GM18907 (cell line): ENCODE measurements at regions not wholly inside any gene's neighbourhood (a gene's known extent, or its start where the extent isn't known, plus 50 kb on each side); places are given as distances from the start of the nearest gene placed in this dataset.

Experiments used
- ATAC-seq: cut with Tn5 transposase; IDR thresholded peaks from one replicate; pipeline ENCODE4 v1.9.1; 2021; ENCODE audit warnings: mild to moderate bottlenecking, moderate library complexity; ENCODE audit not compliant: unreplicated experiment

DNA sequence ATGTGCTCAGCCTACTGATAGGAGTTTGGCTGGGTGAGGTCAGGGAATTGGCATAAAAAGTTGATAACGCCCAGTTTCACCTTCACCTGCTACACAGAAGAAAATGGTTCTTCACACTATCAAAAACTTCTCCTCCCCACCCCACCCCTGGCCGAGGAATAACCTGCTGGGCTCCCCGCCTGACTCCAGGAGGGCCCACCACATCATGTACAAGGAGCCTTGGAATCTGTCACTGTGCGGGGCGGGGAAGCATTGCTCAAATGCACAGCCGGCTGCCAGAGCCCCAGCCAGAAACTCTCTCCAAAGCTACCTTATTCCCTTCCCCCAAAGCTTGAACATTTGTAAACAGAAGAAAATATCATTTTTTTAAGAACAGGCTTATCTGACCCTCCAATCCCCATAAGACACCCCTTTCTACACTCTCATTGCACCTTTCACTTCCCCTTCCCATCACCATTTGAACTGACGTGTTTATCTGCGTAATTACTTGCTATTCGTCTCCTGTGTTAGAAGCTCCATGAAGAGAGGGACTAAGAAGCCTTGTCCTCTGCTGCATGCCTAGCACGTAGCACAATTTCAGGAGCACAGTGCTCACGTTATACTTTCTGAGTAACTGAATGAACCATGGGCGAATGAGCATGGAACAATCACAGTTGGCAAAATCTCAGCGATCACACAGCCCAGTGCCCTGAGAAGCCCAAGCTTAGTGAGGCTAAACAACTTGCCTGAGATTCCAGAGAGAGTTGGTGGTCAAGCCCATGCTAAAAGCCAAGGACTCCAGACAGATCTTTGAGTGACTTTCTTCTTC is 82.9 kb downstream of the HES1 start:
- ATAC-seq, result no peak

DNA sequence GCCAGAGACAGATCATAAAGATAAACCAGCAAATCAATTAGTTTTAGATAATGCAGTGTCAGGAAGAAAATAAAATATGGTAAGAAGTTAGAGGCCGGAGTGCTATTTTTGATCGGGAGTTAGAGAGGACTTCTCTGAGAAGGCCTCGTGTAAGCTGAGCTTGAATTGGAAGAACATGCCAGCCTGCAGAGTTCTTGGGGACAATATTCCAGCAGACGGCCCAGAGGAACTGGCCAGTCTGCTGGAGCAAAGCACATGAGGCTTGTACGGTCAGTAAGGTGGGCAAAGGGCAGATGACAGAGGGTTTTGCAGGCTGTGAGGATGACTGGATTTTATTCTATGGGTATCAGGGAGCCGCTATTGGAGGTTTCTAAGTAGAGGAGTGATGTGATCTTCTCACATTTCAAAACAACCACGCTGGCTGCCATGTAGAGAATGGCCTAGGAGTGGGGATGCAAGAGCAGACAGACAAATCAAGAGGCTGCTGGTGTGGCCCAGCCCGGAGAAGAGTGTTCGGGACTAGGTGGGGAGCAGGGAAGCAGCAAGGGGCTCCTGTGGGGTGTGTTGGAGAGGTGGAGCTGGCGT is 84.0 kb downstream of the HES1 start:
- no peak for ATAC-seq

- no peak for ATAC-seq
Measured at GRCh38 chr3:194220901-194221326, 85.0 kb downstream of the HES1 start.

GRCh38 chr3:194221336-194221735 is 85.4 kb downstream of the HES1 start:
- no peak for ATAC-seq

DNA sequence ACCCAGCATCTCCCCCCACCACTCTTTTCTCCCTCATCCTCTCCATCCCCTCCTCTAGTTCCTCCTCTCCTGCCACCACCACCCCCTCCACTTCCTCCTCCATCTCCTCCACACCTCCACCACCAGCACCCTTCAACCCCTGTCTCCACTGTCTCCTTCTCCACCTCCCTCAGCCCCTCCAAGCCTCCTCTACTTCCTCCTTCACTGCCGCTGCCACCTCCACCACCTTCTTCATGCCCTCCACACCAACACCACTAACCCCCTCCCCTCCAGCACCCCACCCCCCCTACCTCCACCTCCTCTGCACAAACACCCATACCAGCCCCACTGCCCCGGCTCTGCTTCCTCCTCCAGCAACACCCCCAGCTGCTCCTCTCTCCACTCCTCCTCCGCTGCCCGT is 88.0 kb downstream of the HES1 start:
- no peak for ATAC-seq

GRCh38 chr3:194224471-194225417 is 88.8 kb downstream of the HES1 start:
- ATAC-seq, result no peak

DNA sequence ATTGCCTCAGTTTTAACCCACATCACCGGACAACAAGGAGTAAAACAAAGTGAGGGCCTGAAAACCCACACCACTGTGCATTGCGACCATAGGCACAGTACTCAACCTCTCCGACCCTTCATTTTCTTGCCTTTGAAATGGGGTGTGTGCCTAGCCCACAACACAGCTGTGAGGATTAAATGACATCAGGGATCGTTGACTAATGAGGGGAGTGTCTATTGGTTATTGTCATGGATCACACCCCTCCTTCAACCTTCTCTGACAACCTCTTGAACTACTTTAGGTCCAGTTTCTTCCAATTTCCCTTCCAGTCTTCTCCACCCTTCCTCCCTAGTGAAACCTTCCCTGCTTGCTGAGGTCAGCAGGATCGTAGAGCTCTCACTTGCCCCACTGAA is 89.5 kb downstream of the HES1 start:
- ATAC-seq, result no peak

DNA sequence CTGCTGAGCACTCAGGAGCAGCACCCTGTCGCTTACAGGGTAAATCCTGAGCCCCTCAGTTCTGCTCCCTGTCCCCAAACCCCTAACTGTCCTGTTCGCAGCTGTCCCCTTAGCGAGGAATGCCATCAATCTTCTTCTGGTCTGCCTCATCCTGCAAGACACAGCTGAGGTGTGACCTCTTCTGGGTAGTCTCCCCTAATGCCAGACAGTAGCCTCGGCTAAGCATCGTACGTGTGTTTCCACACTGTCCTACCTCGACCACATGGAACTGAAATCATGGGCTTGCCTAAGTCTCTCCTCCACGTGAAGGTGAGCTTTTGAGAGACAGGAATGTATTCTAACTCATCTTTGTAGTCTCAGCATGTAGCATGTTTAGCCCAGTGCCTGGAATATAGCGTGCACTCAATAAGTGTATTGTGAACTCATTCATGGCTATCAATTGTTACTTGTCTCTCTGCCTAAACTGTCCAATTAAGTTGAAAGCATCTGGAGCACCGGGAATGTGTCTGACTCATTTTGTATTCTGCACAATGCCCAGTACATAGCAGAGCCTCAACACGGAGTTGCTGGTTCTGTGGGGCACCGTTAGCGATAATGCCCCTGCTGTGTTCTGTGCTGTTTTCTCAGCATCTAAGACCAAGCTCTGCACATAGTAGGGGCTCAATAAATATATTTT is 90.2 kb downstream of the HES1 start:
- no peak for ATAC-seq

DNA sequence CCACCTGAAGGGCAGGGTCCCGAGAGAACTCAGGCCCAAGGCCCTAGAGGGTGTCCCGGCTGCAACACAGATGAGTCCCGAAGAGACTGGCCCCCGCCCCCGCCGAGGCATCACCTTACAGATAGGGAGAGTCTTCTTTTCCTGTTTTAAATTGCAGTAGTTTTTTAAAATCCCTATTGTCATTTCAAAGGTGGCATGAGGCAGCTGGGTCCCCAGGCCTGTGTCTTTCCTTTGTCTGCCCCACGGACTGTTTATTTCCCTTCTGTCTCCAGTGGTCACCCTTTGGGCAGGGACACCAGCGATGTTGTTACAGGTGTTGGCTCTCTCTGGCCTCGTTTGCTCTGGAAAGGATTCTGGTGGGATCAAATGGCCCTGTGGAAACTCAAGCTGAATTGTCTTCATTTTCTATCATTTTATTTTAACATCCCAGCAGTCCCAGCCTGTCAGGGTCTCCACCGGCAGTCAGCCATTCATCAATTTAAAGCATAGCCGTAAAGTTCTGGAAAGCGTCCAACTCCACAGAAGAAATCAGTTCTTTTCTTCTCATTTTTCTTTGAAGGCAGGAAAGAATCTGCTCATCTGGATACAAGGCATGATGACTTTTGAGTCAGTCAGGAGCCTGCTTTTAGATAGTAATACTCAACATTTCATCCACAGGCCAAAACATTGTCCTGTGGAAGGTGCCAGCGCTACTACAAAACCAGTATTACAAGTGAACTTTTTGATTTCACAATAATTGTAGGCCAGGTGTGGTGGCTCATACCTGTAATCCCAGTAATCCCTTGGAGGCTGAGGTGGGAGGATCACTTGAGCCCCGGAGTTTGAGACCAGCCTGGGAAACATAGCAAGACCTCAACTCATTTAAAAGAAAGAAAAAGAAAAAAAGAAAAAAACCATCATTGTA is 96.2 kb downstream of the HES1 start:
- ATAC-seq, result no peak

GRCh38 chr3:194233150-194233549 is 97.2 kb downstream of the HES1 start:
- ATAC-seq, result no peak

- ATAC-seq, result no peak
Measured at GRCh38 chr3:194235160-194235559, 99.2 kb downstream of the HES1 start.

DNA sequence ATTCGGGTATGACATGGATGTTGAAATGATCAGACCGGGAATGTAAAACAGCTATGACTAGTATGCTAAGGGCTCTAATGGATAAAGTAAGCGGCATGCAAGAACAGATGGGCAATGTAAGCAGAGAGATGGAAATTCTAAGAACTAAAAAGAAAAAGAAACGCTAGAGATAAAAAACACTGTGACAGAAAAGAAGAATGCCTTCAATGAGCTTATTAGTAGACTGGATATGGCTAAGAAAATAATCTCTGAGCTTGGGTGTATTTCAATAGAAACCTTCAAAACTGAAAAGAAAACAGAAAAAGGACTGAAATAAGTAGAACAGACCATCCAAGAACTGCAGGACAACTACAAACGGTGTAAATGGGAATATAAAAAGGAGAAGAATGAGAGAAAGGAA is 101.2 kb downstream of the HES1 start:
- ATAC-seq, result no peak

GRCh38 chr3:194240766-194241165 is 104.8 kb downstream of the HES1 start:
- ATAC-seq, result no peak

DNA sequence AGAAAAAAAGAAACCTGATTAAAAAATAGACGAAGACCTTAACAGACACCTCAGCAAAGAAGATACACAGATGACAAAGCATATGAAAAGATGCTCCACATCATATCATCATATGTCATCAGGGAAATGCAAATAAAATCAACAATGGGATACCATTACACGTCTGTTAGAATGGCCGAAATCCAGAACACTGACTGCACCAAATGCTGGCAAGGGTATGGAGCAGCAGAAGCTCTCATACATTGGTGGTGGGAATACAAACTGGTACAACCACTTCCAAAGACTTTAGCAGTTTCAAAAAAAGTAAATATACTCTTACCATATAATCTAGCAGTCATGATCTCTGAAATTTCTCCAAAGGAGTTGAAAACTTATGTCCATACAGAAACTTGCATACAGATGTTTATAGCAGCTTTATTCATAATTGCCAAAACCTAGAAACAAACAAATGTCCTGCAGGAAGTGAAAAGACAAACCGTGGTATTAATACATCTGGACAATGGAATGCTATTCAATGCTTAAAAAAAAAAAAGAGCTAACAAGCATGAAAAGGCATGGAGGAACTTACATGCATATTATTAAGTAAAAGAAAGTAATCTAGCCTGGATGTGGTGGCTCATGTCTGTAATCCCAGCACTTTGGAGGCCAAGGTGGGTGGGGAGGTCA is 107.4 kb downstream of the HES1 start:
- ATAC-seq, result no peak

DNA sequence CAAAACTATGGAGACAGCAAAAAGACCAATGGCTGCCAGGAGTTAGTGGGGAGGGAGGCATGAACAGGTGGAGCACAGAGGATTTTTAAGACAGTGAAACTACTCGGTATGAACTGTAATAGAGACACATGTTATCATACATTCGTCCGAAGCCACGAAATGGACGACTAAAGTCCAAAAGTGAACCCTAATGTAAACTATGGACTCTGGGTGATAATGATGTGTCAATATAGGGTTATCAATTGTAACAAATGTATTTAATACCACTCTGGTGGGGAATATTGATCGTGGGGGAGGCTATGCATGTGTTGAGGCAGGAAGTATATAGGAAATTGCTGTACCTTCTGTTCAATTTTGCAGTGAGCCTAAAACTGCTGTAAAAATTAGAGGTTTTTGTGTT is 107.0 kb downstream of the CPN2 start:
- ATAC-seq, result no peak

GRCh38 chr3:194245474-194245873 is 105.7 kb downstream of the CPN2 start:
- ATAC-seq, result no peak

GRCh38 chr3:194245975-194246561 is 105.1 kb downstream of the CPN2 start:
- no peak for ATAC-seq

DNA sequence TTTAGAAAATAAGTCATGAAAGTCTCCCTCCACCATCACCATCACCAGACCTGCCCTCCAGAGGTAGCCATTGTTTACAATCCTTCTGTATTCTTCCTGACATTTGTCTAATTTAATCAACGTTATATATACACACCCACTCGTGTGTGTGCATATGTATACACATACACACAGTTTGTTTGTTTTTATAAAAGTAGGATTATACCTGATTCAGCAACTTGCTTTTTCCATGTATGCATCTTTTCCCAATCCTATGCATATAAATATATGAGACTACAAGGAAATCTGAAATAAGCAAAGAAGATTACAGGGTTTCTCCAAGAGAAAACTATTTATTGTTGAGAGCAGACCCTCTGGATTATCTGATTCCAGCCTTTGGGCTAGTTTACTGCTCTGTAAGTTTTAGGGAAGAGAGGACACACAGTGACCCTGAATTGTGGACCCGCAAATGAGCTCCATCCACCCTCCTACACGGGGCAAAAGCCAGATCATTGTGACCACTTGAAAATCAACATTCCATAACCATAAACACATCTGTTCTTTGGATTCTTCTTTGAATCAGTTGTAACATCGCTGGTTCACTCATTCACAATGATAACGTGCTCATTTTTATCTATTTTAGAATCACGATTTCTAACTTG is 104.3 kb downstream of the CPN2 start:
- ATAC-seq, result no peak

GRCh38 chr3:194247350-194247740 is 103.8 kb downstream of the CPN2 start:
- ATAC-seq, result no peak
